Stimulated activated CD4-positive, alpha-beta T cell treated with anti-CD3 and anti-CD28 coated beads, Interleukin-4, amount 100 ng/mL, for 4 hours (primary cell): ENCODE measurements at regions not wholly inside any gene's neighbourhood (a gene's known extent, or its start where the extent isn't known, plus 50 kb on each side); places are given as distances from the start of the nearest gene placed in this dataset.

Experiments used
- DNase-seq, 2 experiments: peaks; one replicate each; pipeline ENCODE4 v3.0.0-alpha.2; 2020

GRCh38 chr11:127259102-127259501, 258.5 kb upstream of the KIRREL3 start:
- no peak for DNase-seq

- no peak for DNase-seq
Observed at GRCh38 chr11:127255209-127255608, 254.6 kb upstream of the KIRREL3 start.

GRCh38 chr11:127252321-127252720, 251.8 kb upstream of the KIRREL3 start:
- DNase-seq, result no peak

GRCh38 chr11:127249576-127249975, 249.0 kb upstream of the KIRREL3 start:
- DNase-seq, result no peak

- DNase-seq, result no peak
Observed at GRCh38 chr11:127248476-127248875, 247.9 kb upstream of the KIRREL3 start.

GRCh38 chr11:127247261-127247851, 246.8 kb upstream of the KIRREL3 start:
- DNase-seq, result no peak

GRCh38 chr11:127242676-127243075, 242.1 kb upstream of the KIRREL3 start:
- no peak for DNase-seq

- no peak for DNase-seq
Observed at GRCh38 chr11:127238321-127238720, 237.8 kb upstream of the KIRREL3 start.

GRCh38 chr11:127236776-127237175, 236.2 kb upstream of the KIRREL3 start:
- no peak for DNase-seq

GRCh38 chr11:127233998-127234397, 233.4 kb upstream of the KIRREL3 start:
- no peak for DNase-seq

GRCh38 chr11:127230392-127230791, 229.8 kb upstream of the KIRREL3 start:
- DNase-seq, result no peak

GRCh38 chr11:127226949-127227348, 226.4 kb upstream of the KIRREL3 start:
- DNase-seq, result no peak

GRCh38 chr11:127226380-127226779, 225.8 kb upstream of the KIRREL3 start:
- no peak for DNase-seq

- DNase-seq, result no peak
Observed at GRCh38 chr11:127225619-127226018, 225.0 kb upstream of the KIRREL3 start.

GRCh38 chr11:127224276-127224675, 223.7 kb upstream of the KIRREL3 start:
- no peak for DNase-seq

GRCh38 chr11:127223633-127224032, 223.1 kb upstream of the KIRREL3 start:
- no peak for DNase-seq

- DNase-seq, result no peak
Observed at GRCh38 chr11:127223026-127223425, 222.5 kb upstream of the KIRREL3 start.

GRCh38 chr11:127219704-127220103, 219.1 kb upstream of the KIRREL3 start:
- DNase-seq, result no peak

- no peak for DNase-seq
Observed at GRCh38 chr11:127218275-127218608, 217.7 kb upstream of the KIRREL3 start.

- DNase-seq, result no peak
Observed at GRCh38 chr11:127217452-127218274, 217.1 kb upstream of the KIRREL3 start.

GRCh38 chr11:127205688-127206217, 205.2 kb upstream of the KIRREL3 start:
- no peak for DNase-seq

- no peak for DNase-seq
Observed at GRCh38 chr11:127203490-127203889, 202.9 kb upstream of the KIRREL3 start.

GRCh38 chr11:127202105-127202504, 201.5 kb upstream of the KIRREL3 start:
- no peak for DNase-seq

GRCh38 chr11:127199306-127199801, 198.8 kb upstream of the KIRREL3 start:
- no peak for DNase-seq
